ENCODE measurements at regions not wholly inside any gene's neighbourhood (a gene's known extent, or its start where the extent isn't known, plus 50 kb on each side); places are given as distances from the start of the nearest gene placed in this dataset.

- DNase-seq (ENCODE audit: insufficient read length, low spot score) (no peak), FAIRE-seq (no peak)
These were observed 108.5 kb upstream of the CCL2 start for GRCh38 chr17:34146440-34147043.

- FAIRE-seq, result no peak
- DNase-seq (ENCODE audit: insufficient read length, low spot score), result no peak
These were observed 104.0 kb upstream of the CCL2 start for GRCh38 chr17:34151102-34151501.

- FAIRE-seq (no peak), DNase-seq (ENCODE audit: insufficient read length, low spot score) (no peak)
These were observed 101.1 kb upstream of the CCL2 start for GRCh38 chr17:34153991-34154390.

GRCh38 chr17:34154961-34155730, 99.9 kb upstream of the CCL2 start:
- FAIRE-seq (no peak), DNase-seq (ENCODE audit: insufficient read length, low spot score) (no peak)

- FAIRE-seq (no peak), DNase-seq (ENCODE audit: insufficient read length, low spot score) (no peak)
These were observed 99.1 kb upstream of the CCL2 start for GRCh38 chr17:34155947-34156346.

GRCh38 chr17:34156401-34156740, 98.7 kb upstream of the CCL2 start:
- FAIRE-seq (no peak), DNase-seq (ENCODE audit: insufficient read length, low spot score) (no peak)

GRCh38 chr17:34156741-34157589, 98.1 kb upstream of the CCL2 start:
- DNase-seq (ENCODE audit: insufficient read length, low spot score) (no peak), FAIRE-seq (no peak)

- FAIRE-seq, result no peak
- DNase-seq (ENCODE audit: insufficient read length, low spot score), result no peak
These were observed 93.4 kb upstream of the CCL2 start for GRCh38 chr17:34161690-34162089.

- FAIRE-seq, result no peak
- DNase-seq (ENCODE audit: insufficient read length, low spot score), result no peak
These were observed 92.0 kb upstream of the CCL2 start for GRCh38 chr17:34163123-34163522.

- FAIRE-seq (no peak), DNase-seq (ENCODE audit: insufficient read length, low spot score) (no peak)
These were observed 91.4 kb upstream of the CCL2 start for GRCh38 chr17:34163646-34164045.

GRCh38 chr17:34164837-34165236, 90.2 kb upstream of the CCL2 start:
- FAIRE-seq (no peak), DNase-seq (ENCODE audit: insufficient read length, low spot score) (no peak)

- DNase-seq (ENCODE audit: insufficient read length, low spot score) (no peak), FAIRE-seq (no peak)
These were observed 88.7 kb upstream of the CCL2 start for GRCh38 chr17:34166352-34166751.

GRCh38 chr17:34167354-34167753, 87.7 kb upstream of the CCL2 start:
- DNase-seq (ENCODE audit: insufficient read length, low spot score) (no peak), FAIRE-seq (no peak)

GRCh38 chr17:34168989-34169388, 86.1 kb upstream of the CCL2 start:
- FAIRE-seq (no peak), DNase-seq (ENCODE audit: insufficient read length, low spot score) (no peak)

- DNase-seq (ENCODE audit: insufficient read length, low spot score) (no peak), FAIRE-seq (no peak)
These were observed 85.6 kb upstream of the CCL2 start for GRCh38 chr17:34169496-34169895.

GRCh38 chr17:34171245-34171818, 83.8 kb upstream of the CCL2 start:
- FAIRE-seq (no peak), DNase-seq (ENCODE audit: insufficient read length, low spot score) (peak; percentile 41)

GRCh38 chr17:34172390-34172918, 82.6 kb upstream of the CCL2 start:
- DNase-seq (ENCODE audit: insufficient read length, low spot score) (no peak), FAIRE-seq (no peak)

GRCh38 chr17:34173241-34173640, 81.8 kb upstream of the CCL2 start:
- FAIRE-seq, result no peak
- DNase-seq (ENCODE audit: insufficient read length, low spot score), result no peak

- DNase-seq (ENCODE audit: insufficient read length, low spot score), result no peak
- FAIRE-seq, result no peak
These were observed 80.6 kb upstream of the CCL2 start for GRCh38 chr17:34174496-34174895.

- no peak for FAIRE-seq
- no peak for DNase-seq (ENCODE audit: insufficient read length, low spot score)
These were observed 78.6 kb upstream of the CCL2 start for GRCh38 chr17:34176440-34176839.

GRCh38 chr17:34177642-34178041, 77.4 kb upstream of the CCL2 start:
- DNase-seq (ENCODE audit: insufficient read length, low spot score), result no peak
- no peak for FAIRE-seq

All from HTR-8/SVneo (cell line).